ENCODE measurements at regions not wholly inside any gene's neighbourhood (a gene's known extent, or its start where the extent isn't known, plus 50 kb on each side); places are given as distances from the start of the nearest gene placed in this dataset.

GRCh38 chr4:11485926-11486325 is 57.2 kb upstream of the HS3ST1 start:
- no peak for DNase-seq (ENCODE audit: low read depth)

GRCh38 chr4:11484531-11484930 is 55.8 kb upstream of the HS3ST1 start:
- DNase-seq (ENCODE audit: low read depth): no peak

- DNase-seq (ENCODE audit: low read depth): no peak
Observed at GRCh38 chr4:11483046-11483445, 54.4 kb upstream of the HS3ST1 start.

GRCh38 chr4:11480683-11481082 is 52.0 kb upstream of the HS3ST1 start:
- DNase-seq (ENCODE audit: low read depth): no peak
